ENCODE measurements at regions not wholly inside any gene's neighbourhood (a gene's known extent, or its start where the extent isn't known, plus 50 kb on each side); places are given as distances from the start of the nearest gene placed in this dataset.

DNA sequence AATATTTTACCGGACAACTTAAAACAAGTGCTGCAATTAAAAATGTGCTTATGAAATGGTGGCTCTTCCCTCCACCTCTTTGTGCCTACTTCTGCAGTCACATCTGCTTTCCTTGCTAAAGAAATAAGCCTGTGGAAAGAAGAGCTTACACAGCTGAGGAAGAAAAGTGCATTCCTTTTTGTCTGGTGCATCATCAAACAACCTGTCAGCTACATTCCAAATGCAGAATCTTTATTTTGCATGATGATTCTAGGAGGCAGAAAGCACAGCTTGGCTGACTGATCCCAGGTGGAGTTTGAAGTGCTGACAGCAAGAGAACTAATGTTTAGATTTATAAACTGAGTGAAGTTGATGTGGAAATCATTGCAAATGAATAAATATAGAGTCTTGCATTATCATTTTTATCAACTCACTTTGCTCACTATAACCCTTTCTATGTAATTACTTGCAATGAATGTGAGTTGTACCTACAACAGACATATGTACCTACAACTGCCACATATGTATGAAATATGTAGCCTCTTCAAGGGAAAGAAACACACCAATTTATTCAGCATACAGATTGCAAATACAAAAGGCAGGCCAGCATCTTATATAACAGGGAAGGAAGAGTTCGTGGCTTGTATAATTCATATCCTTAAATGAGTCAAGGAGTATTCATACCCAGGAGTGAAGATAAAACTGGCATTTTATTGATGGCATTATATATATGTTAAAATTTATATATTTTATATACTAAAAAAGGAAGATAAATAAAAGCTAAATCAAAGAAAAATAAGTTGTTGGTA lies 223.4 kb upstream of the MCHR2 start:
- no peaks in the 10 kb centered on the region for H3K27me3 ChIP-seq
- no peak overlapping the region for H3K27ac ChIP-seq
- WGBS, 2 donors: 88 to 90% methylated on average over 2 of the region's 2 CpGs
- H3K36me3 ChIP-seq: no peaks in the 10 kb centered on the region
- DNase-seq (ENCODE audit: low spot score in 2 of 2): no peak
- H3K4me1 ChIP-seq: no peaks in the 10 kb centered on the region
- no peaks in the 10 kb centered on the region for H3K9me3 ChIP-seq
- TF ChIP-seq EP300 (IDR thresholded peaks at IDR 0.05): no peak
- no peak for TF ChIP-seq POLR2A (IDR thresholded peaks at IDR 0.05)
- TF ChIP-seq, protein P1, sequence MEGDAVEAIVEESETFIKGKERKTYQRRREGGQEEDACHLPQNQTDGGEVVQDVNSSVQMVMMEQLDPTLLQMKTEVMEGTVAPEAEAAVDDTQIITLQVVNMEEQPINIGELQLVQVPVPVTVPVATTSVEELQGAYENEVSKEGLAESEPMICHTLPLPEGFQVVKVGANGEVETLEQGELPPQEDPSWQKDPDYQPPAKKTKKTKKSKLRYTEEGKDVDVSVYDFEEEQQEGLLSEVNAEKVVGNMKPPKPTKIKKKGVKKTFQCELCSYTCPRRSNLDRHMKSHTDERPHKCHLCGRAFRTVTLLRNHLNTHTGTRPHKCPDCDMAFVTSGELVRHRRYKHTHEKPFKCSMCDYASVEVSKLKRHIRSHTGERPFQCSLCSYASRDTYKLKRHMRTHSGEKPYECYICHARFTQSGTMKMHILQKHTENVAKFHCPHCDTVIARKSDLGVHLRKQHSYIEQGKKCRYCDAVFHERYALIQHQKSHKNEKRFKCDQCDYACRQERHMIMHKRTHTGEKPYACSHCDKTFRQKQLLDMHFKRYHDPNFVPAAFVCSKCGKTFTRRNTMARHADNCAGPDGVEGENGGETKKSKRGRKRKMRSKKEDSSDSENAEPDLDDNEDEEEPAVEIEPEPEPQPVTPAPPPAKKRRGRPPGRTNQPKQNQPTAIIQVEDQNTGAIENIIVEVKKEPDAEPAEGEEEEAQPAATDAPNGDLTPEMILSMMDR (IDR thresholded peaks at IDR 0.05): no peak
- H3K4me3 ChIP-seq: no peak overlapping the region

DNA sequence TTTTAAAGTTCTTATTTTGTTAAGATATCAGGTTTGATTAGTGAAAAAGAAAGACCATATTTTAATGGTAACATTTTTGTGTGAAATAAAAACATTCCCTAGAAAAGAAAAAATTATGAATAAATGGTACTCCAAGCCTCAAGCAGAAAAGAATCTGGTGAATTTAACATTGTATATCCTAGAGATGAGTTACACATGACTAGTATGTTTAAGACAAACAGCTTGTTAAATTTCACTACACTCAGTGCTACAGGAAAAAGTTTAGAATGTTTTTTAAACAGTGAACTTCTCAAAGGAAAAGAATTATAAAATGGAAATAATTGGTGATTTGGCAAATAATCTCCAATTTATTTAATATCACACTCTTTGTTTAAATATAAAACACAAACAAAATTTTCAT lies 222.7 kb upstream of the MCHR2 start:
- H3K4me3 ChIP-seq: no peak overlapping the region
- H3K27ac ChIP-seq: no peak overlapping the region
- DNase-seq (ENCODE audit: low spot score in 2 of 2): no peak
- TF ChIP-seq EP300 (IDR thresholded peaks at IDR 0.05) (no peak), POLR2A (IDR thresholded peaks at IDR 0.05) (no peak)
- TF ChIP-seq, protein P1 (IDR thresholded peaks at IDR 0.05): no peak
- H3K36me3 ChIP-seq: no peaks in the 10 kb centered on the region
- H3K4me1 ChIP-seq: no peaks in the 10 kb centered on the region
- no peaks in the 10 kb centered on the region for H3K9me3 ChIP-seq
- no peaks in the 10 kb centered on the region for H3K27me3 ChIP-seq

DNA sequence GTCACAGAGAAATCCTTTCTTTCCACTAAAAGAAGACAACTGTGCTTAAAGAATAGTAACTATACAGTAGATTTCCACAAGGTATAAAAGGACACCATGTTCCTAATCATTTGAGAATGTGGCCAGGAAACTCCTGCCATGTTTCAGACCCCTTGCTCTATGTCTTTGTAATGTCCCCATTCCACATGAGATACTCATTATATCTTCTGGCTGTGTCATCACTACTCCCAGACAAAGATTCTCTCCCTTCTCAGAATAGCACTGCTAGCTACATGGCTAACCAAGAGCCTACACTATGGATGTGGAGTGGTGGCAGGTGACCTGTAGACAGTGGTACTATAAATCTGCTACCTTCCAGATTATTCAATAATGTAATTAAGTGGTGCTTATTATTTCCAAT lies 218.1 kb upstream of the MCHR2 start:
- Histone ChIP-seq H3K36me3 (no peaks in the 10 kb centered on the region), H3K4me1 (no peaks in the 10 kb centered on the region), H3K27ac (no peak overlapping the region), H3K9me3 (no peaks in the 10 kb centered on the region), H3K27me3 (no peaks in the 10 kb centered on the region), H3K4me3 (no peak overlapping the region)
- DNase-seq (ENCODE audit: low spot score in 2 of 2): no peak
- TF ChIP-seq, protein P1 (IDR thresholded peaks at IDR 0.05): no peak
- TF ChIP-seq EP300 (IDR thresholded peaks at IDR 0.05) (no peak), POLR2A (IDR thresholded peaks at IDR 0.05) (no peak)

DNA sequence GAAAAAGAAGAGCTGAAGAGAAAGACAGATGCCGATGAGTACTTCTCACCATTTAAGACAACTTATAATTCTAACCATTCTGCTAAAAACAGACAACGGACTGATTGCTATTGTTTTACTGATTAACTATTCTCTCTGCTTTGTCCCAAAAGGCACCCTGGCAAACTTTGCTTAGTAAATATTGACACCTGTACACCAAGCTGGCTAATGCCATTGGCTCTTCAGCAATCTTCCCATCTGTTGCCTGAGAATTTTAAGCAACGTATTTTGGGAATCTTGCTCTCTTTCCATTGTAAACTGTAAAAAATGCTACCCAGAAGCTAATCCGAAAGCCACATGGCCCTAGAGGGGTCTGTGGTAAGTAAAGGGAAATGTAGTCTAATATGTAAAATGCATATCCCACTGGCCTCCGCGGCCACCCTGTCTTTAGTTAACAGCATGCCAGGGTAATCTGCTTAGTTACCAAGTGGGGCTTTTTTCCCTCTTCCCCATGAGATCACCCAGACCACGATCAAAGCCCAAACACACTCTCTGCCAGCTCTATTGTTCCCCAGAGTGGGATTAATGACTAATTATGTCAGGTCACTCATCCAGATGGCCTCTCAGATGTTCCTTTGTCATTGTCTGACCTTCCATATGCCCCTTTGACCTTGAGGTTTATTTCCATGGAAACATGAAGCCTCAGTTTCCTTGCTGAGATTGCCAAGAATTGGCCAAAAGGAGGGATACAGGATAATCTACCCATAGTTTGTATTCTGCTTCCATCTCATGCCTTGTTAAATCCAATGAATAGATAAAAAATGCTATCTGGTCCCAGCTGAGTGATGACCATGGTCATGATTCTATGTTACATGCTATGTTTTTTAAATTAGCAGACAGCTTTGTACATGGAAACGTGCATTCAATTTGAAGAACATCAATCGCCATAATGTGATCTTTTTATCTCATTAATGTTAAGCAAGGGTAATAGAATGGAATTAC lies 216.4 kb upstream of the MCHR2 start:
- no peak for DNase-seq (ENCODE audit: low spot score in 2 of 2)
- H3K4me3 ChIP-seq: no peak overlapping the region
- no peaks in the 10 kb centered on the region for H3K4me1 ChIP-seq
- 70 to 74% methylated on average over 9 of the region's 9 CpGs for WGBS, 2 donors
- no peaks in the 10 kb centered on the region for H3K27me3 ChIP-seq
- no peaks in the 10 kb centered on the region for H3K9me3 ChIP-seq
- no peaks in the 10 kb centered on the region for H3K36me3 ChIP-seq
- H3K27ac ChIP-seq: no peak overlapping the region
- TF ChIP-seq EP300 (IDR thresholded peaks at IDR 0.05): no peak
- no peak for TF ChIP-seq POLR2A (IDR thresholded peaks at IDR 0.05)
- TF ChIP-seq, protein P1 (IDR thresholded peaks at IDR 0.05): no peak

All from tibial nerve (tissue), 4 donors.